ENCODE measurements at regions not wholly inside any gene's neighbourhood (a gene's known extent, or its start where the extent isn't known, plus 50 kb on each side); places are given as distances from the start of the nearest gene placed in this dataset.
"Not testable (repeated sequence)": the region's sequence is repeated elsewhere in the genome, so short reads cannot be mapped to it uniquely, and the experiment has no call there.

GRCh38 chr18:62442391-62442790, 80.4 kb upstream of the ZCCHC2 start:
- DNase-seq = no peak

DNA sequence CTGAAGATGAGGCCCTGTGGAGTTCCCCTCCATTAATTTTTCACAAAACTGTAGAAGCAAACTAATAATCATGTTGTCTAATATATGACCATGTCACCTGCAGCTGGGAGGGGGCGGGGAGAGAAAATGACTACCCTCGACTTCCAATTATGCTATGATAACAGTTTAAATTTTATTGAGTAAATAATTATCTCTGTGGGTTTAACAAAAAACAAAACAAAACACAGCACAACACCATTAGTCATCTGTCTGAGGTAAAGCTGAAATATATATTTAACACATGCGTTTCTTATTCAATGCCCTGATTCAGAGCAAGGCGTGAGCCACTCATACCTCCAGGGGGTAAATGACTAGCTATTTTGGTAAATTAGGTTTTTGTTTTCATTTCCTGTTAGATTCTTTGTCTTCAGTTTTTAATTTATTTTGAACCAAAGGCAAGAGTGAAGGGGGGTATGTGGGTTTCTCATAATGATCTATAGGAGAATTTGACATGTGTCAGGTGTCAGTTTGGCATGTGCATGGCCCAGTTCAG, 77.4 kb upstream of the ZCCHC2 start:
- DNase-seq = peak; percentile 13

- DNase-seq = no peak
Measured at GRCh38 chr18:62446511-62446910, 76.3 kb upstream of the ZCCHC2 start.

DNA sequence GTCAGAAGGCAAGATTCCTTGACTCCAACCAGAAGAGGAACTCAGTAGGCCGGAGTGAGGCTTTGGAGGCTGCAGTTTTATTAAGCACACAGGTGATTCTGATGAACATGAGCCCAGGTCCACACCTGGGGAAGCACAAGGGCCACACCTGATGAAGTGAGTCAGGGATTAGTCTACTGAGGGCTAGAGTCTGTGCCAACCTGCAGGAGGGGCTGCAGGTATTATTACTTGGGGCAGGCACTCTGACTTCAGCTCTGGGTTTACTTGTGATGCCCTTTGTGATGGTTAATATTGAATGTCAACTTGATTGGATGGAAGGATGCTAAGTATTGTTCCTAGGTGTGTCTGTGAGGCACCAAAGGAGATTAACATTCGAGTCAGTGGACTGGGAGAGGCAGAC, 75.2 kb upstream of the ZCCHC2 start:
- no peak for DNase-seq

- no peak for DNase-seq
Measured at GRCh38 chr18:62448426-62448825, 74.4 kb upstream of the ZCCHC2 start.

DNA sequence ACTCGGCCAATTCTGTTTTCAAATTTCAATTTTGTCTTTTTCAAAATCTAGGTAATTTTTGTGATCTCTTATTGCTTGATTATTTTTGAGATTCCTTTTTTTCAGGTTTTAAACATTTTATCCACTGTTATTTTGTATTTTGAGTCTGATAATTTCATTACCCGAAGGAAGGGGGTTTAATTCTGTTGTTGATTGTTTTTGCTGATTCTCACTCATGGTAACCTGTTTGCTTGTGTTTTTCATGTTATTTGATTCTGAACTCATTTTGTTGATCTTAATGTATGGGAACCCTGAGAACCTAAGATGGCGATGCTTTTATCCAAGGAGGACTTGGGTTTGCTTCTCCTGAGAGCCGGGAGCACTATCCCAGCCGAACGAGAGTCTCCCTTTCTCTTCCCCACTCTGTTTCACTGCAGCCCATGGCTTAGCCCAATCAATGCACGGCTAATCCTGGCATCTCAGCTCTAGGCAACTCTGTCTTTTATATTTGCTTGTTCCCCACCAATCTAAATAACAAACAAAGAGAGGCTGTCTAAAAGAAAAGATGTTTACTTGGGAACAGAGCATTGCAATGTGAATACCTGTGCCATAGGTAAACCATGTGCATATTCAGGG, 73.2 kb upstream of the ZCCHC2 start:
- DNase-seq = no peak

GRCh38 chr18:62450175-62450545, 72.7 kb upstream of the ZCCHC2 start:
- no peak for DNase-seq

GRCh38 chr18:62450546-62451410, 72.0 kb upstream of the ZCCHC2 start:
- peak; percentile 23 for DNase-seq

GRCh38 chr18:62452280-62452831, 70.5 kb upstream of the ZCCHC2 start:
- peak; percentile 32 for DNase-seq

- no peak for DNase-seq
Measured at GRCh38 chr18:62453864-62454263, 69.0 kb upstream of the ZCCHC2 start.

GRCh38 chr18:62454527-62454926, 68.3 kb upstream of the ZCCHC2 start:
- DNase-seq = no peak

GRCh38 chr18:62455222-62455621, 67.6 kb upstream of the ZCCHC2 start:
- DNase-seq = no peak

- no peak for DNase-seq
Measured at GRCh38 chr18:62457877-62458276, 64.9 kb upstream of the ZCCHC2 start.

DNA sequence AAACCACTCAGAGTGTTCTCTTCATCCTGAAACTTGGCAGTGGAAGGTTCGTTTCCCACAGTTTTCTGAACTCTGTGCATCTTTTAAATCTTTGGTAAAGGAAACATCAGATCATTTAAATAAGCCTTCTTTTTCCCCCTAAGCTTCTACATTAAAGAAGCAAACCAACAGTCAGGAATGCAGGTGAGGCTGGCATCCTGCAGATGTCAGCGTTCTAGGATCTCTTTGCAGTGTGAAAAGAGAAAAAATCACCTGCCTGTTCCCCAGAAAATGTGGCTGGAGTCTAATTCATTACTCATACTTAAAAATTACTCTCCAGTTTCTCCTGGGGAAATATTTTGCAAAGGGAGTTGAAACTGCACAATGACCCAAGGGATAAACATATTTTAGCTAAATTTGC, 64.5 kb upstream of the ZCCHC2 start:
- DNase-seq = no peak

DNA sequence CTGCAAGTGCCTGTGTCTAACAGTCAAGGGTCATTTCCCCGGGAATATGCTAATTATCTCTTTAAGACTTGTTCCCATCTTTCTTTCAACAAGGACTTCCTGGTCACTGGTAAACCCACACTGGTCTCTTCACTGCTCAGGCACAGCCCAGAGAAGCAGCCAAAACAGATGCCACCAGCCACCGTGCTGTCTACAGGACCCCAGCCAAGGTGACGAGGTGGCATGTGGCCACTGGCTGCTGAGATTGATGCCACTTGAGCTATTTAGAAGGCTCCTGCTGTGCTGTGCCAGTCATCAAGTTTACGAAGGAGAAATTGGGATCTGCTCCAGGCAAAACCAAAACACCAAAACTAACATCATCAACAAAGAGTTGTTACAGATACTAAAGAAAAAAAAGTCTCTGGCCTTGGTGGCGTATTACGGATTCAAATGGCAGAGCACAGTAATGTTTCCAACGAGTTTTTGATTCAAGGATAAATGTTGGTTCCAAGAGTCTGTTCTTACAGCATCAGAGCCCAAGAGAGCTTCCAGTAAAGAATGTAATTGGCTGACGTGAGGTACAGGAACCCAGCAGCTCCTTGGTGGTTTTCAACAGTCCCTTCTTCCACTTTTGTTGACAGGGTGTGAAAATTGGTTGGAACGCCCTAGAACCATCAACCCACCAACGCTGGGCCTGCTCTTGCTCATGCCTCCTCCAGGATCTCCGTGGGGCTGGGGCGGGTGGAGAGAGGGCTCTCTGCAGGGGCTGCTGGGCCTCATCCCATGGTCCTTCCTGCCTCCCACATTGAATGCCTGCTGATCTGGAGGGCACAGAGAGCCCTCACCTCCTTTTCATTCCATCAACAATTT, 63.7 kb upstream of the ZCCHC2 start:
- DNase-seq = no peak

- DNase-seq = no peak
Measured at GRCh38 chr18:62460851-62461300, 61.9 kb upstream of the ZCCHC2 start.

DNA sequence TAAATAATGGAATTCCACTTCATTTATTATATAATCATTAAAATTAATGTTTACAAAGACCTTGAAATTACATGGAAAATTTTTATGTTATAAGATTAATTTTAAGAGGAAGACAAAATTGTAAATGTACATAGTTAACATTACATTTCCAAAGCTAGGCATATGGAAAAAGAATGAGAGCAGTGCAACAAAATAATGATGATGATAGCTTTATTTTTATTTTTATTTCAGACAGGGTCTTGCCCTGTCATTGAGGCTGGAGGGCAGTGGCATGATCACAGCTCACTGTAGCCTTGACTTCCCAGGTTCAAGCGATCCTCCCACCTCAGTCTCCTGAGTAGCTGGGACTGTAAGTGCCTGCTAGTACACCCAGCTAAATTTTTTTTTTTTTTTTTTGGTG, 61.2 kb upstream of the ZCCHC2 start:
- DNase-seq = no peak

GRCh38 chr18:62464266-62464665, 58.6 kb upstream of the ZCCHC2 start:
- DNase-seq = no peak

- not testable (repeated sequence) for DNase-seq
Measured at GRCh38 chr18:62469131-62469530, 53.7 kb upstream of the ZCCHC2 start.

Data from stimulated activated CD4-positive, alpha-beta T cell treated with anti-CD3 and anti-CD28 coated beads, Interleukin-15, amount 100 ng/mL, for 24 hours (primary cell).